HG03442 (cell line): ENCODE measurements at regions not wholly inside any gene's neighbourhood (a gene's known extent, or its start where the extent isn't known, plus 50 kb on each side); places are given as distances from the start of the nearest gene placed in this dataset.

Experiments
- ATAC-seq: cut with Tn5 transposase; IDR thresholded peaks from one replicate; pipeline ENCODE4 v1.9.1; 2021; ENCODE audit warnings: mild to moderate bottlenecking, moderate library complexity; ENCODE audit not compliant: unreplicated experiment

DNA sequence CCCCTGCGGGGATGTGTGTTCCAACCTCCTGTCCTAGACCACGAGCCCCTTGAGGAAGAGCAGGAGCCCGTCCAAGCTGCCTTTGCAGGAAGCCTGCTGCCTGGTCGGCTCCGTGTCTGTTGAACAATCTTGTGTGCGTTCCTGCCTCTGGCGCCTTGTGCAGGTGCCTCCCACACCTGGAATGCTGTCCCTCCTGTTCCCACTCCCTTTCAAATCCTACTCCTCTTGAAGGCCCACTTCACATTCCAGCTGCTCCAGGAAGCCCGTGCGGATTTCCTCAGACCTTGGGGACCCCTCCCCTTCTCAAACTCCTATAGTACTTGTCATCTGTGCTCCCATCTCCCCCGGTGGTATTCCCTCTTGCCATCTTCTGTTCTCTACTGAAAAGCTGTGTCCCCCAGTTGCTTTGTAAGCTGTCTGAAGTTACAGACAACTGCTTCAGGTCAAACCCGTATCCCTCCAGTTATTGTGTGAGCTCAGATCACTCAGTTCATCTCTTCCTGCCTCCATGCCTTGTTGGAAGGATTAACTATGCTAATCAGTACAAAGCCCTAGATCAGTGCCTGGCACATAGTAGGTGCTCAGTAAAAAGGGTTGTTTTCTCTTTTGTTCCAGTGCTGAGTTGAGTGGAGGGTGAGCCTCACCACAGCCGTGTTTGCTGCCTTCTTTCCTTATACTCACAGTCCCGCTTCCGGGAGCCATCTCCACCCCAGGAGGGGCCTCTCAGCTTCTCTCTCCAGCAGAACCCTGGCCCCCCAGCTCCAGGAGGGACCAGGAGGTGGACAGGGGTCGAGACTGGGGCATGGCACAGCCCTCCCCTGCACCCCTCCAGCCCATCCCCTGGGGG lies 241.8 kb upstream of the CIBAR2 start:
- no peak for ATAC-seq

- no peak for ATAC-seq
These were observed 242.6 kb upstream of the CIBAR2 start for GRCh38 chr16:85354686-85355514.

GRCh38 chr16:85355515-85355837 lies 243.2 kb upstream of the CIBAR2 start:
- ATAC-seq = no peak

- no peak for ATAC-seq
These were observed 243.9 kb upstream of the CIBAR2 start for GRCh38 chr16:85356157-85356556.

GRCh38 chr16:85357323-85357722 lies 245.1 kb upstream of the CIBAR2 start:
- ATAC-seq = no peak

- no peak for ATAC-seq
These were observed 245.7 kb upstream of the CIBAR2 start for GRCh38 chr16:85357924-85358505.

DNA sequence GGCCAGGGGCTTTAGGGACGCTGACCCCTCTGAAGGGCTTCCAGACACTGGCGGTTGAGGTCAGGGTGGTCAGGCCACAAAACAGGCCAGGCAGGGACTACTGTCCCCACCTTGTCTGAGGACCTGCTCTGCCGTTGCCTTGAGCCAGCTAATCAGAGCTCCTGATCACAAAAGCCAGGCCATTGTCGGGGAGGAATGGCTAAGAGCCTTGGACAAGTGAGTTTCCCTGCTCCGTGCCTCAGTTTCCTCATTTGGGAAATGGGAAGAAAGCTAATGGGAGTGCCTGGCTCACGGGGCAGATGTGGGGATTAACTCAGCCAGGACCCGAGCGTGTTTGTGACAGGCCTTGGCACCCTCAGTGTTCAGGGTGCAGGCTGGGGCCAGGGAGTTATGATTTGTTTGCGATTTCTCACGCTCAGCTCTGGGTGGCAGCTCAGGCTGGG lies 246.5 kb upstream of the CIBAR2 start:
- no peak for ATAC-seq

DNA sequence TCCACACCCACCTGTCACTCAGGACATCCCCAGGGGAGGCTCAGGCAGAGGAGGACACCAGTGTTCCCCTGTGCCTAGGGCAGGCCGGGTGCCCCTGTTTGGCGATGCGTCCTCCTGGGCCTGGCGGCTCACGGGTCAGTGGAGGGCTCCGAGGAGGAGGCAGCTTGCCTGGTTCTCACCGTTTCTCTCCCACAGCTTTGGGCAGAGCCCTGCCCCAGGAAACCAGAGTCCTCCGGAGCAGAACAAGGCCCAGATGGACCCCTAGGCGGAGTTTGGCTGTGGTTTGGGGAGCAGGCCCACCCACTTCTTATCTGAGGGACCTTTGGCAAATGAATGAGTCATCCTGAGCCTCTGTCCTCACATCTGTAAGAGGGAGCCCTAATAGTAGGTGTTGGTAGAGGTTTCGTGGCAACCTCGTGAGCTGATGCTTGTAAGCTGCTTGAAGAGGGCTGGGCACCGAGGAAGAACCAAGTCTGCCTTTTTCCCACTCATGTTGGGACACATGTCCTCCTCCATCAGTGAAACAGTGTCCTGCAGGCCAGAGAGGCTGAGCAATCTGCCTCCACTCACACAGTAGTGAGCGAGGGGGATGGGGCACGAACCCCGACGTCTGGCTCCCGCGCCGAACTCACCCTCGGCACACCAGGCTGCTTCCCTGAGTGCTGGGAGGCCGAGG lies 247.0 kb upstream of the CIBAR2 start:
- ATAC-seq = no peak

DNA sequence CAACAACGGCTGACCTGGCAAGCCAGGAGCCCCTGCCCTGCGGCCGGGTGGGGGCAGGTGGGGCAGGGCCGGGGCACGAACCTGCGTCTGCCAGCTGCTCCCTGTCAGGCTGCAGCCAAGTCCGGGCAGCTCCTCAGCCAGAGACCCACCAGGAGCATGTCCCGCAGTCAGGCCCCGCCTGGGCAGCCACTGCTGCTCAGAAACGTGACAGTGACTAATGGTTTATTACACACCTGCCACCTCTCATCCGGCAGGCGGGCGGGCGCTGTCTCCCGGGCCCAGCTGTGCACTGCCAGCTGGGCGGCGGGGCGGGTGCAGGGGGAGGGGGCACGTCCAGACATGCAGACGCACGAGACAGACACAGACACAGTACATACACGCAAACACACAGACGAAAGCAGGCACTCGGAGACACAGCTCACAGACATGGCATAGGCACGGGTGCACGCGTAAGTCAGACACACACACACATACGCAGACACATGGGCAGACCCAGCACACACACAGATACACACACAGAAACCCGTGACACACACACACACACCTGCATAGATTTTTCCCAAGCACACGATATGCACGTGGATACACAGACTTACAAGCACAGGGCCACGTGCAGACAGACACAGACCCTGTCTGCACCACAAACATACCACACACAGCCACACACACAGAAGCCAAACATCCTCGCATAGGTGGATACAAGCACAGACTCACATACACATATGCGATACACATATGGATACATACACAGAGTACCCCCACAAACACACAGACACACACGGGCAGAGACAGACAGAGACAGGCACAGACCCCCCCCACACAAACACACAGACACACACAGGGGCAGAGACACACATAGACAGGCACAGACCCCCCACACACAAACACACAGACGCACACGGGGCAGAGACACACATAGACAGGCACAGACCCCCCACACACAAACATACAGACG lies 248.3 kb upstream of the CIBAR2 start:
- no peak for ATAC-seq

GRCh38 chr16:85361441-85362118 lies 249.3 kb upstream of the CIBAR2 start:
- ATAC-seq = no peak

- ATAC-seq = no peak
These were observed 250.2 kb upstream of the CIBAR2 start for GRCh38 chr16:85362443-85362842.

DNA sequence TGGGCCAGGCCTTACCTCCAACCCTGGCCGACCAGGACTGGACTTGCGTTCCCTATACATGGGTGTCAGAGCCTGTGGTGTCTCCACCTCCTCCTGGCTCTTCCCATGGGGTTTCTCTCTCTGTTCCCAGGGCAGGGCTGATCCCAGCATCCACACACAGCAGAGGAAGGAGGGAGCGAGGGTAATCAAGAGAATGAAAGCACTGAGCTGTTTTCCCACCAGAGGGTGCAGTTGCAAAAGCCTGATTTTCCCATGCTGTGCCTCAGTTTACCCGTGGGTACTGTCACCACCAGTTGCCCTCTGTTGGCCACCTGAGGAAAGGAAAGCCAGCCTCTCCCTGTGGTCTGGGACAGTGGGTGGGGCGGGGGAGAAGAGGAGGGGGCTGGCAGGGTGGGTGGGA lies 249.7 kb upstream of the GSE1 start:
- no peak for ATAC-seq

DNA sequence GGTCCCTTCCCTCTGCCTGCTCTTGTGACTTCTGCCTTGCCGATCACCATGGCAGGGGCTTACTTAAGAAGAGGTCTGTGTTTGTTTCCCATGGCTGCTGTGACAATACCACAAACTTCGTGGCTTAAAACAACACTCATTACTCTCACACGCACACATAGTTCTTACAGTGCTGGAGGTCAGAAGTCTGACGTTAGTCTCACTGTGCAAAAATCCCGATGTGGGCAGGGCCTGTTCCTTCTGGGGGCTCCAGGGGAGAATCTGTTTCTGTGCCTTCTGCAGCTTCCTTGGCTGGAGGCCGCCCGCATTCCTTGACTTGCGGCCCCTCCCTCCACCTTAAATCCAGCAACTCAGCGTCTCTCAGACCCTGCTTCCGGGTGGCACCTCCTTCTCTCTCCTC lies 249.2 kb upstream of the GSE1 start:
- ATAC-seq = no peak

DNA sequence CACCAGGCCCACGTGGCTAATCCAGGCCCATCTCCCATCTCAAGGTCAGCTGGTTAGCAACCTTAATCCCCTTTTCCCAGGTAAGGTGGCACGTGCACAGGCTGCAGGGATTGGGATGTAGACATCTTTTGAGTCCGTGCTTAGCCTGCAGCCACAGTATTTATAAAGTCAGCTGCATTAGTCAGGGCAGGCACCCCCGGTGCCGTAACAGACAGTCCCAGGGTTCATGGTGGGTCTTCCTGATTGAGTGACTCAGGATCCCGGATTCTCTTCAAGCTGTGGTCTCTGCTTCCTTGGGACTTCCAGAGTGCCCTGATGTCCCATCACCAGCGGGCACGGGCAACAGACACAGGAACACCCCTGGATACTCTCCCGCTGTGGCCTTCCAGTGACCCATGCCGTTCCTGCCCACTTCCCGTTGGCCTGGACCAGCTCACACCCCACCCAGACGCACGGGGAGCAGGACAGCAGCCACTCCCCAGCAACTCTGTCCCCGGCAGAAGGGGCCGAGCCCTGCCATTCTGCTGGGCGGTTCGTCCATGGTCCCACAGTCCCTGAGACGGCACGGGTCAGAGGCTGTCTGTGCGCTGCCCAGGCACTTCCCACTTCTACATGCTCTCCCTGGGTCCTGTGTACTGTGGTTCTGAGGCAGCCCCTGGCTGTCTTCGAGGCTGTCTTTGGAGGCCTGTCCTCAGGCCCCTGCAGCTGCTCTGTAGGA lies 248.6 kb upstream of the GSE1 start:
- no peak for ATAC-seq

DNA sequence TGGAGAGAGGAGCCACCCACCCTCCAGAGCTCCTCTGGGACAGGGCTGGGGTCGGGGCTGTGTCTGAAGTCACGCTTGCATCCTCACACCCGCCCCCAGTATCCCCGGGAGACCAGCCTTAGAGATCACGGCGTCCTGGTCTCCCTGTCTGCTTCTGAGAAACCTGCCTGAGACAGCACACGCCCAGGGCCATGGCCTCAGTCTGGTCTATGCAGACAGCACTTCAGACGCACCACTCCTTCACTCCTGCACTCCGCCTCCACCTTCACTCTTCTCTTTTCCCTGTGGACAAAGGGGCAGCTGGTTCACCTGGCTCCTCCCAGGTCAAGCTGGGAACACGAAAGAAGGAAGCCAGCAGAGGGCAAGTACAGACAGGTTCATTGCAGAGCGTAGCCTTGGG lies 248.0 kb upstream of the GSE1 start:
- no peak for ATAC-seq

- ATAC-seq = no peak
These were observed 246.9 kb upstream of the GSE1 start for GRCh38 chr16:85366031-85366763.

- ATAC-seq = no peak
These were observed 245.6 kb upstream of the GSE1 start for GRCh38 chr16:85367485-85367884.

DNA sequence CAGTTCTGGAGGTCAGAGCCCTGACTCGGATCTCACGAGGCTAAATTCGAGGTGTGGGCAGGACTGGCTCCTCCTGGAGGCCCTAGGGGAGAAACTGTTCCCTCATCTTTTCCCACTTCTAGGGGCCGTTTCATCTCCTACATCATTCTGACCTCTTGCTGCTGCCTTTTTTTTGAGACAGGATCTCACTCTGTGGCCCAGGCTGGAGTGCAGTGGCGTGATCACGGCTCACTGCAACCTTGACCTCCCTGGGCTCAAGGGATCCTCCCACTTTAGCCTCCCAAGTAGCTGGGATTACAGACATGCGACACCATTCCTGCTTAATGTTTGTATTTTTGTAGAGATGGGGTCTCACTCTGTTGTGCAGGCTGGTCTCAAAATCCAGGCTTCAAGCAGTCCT lies 244.1 kb upstream of the GSE1 start:
- no peak for ATAC-seq
